NB4 (cell line): ENCODE measurements at regions not wholly inside any gene's neighbourhood (a gene's known extent, or its start where the extent isn't known, plus 50 kb on each side); places are given as distances from the start of the nearest gene placed in this dataset.

Experiments used
- CTCF ChIP-seq: IDR thresholded peaks from one replicate; pipeline ENCODE4 v1.5.1; 2012; ENCODE audit warnings: low read depth, low read length
- MAX ChIP-seq: IDR thresholded peaks from 2 replicates; pipeline ENCODE4 v1.6.1; 2011; ENCODE audit warnings: low read depth, low read length
- MYC ChIP-seq: IDR thresholded peaks from 2 replicates; pipeline ENCODE4 v1.6.1; 2011; ENCODE audit warnings: low read depth, low read length
- POLR2A ChIP-seq: IDR thresholded peaks from 2 replicates; pipeline ENCODE4 v1.6.1; 2011; ENCODE audit warnings: mild to moderate bottlenecking; ENCODE audit not compliant: insufficient read length; ENCODE audit errors: extremely low read depth

- TF ChIP-seq MYC (no peak), POLR2A (no peak), CTCF (no peak), MAX (no peak)
Measured at GRCh38 chr3:16108424-16108823, 66.1 kb upstream of the GALNT15 start.
